T-helper 2 cell treated with Interferon-gamma antibody and Interleukin-4, amounts not matched to agents 100 ng/mL and 5 ng/mL, for 36 hours (primary cell): ENCODE measurements at regions not wholly inside any gene's neighbourhood (a gene's known extent, or its start where the extent isn't known, plus 50 kb on each side); places are given as distances from the start of the nearest gene placed in this dataset.

ENCODE experiments used
- intact Hi-C: fragments of 100-400 bp; cut with micrococcal nuclease; formaldehyde crosslinking; loops from one replicate; pipeline ENCODE4 v1.15.1; 2023

DNA sequence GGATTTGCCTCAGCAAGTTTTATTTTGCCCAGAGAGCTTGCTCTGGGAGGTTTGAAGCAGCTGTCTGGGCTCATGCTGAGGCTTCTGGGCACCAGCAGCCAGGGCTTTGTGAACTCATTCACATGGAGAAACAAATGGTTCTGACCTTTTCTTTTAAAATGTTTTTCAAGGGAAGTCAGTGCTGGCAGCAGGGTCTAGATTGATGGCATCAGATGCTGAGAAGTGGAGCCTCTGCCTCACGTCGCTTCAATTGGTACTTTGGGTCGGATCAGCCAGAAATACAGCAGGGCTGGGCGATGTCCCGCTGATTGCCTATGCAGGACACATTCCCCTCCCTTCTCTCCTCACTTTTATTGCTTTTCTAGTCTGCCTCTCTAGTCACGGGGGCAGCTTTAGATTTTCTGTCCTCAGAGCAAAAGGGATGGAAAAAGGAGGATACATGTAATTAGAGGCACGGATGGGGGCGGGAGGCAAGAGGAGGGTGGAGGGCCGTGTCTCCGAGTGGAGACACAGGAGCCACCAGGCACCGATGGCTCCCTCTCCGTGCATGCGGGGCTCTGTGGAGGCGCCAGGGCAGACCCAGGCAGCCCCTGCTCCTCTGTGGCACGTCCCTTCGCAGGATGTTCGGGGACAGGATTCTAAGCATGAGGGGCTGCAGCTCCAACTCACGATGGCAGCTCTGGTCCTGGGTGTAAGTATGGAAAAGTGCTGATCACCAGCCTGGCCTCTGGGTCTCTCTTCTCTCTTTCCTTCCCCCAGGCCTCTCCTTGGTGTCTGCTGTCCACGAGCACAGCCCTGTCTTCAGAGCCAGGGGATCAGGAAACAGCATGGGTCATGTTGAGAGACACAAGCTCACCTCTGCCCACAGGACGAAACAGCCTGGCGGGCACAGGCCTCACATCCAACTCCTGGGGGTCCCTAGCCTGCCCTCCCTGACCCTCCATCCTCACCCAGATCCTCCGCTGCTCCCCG, 116.1 kb downstream of the FAM43A start:
- intact Hi-C loops = no loop called here

GRCh38 chr3:194804796-194805195, 119.1 kb downstream of the FAM43A start:
- intact Hi-C loops = no loop called here

- intact Hi-C loops = no loop called here
These were observed 119.9 kb downstream of the FAM43A start for GRCh38 chr3:194805546-194805945.

DNA sequence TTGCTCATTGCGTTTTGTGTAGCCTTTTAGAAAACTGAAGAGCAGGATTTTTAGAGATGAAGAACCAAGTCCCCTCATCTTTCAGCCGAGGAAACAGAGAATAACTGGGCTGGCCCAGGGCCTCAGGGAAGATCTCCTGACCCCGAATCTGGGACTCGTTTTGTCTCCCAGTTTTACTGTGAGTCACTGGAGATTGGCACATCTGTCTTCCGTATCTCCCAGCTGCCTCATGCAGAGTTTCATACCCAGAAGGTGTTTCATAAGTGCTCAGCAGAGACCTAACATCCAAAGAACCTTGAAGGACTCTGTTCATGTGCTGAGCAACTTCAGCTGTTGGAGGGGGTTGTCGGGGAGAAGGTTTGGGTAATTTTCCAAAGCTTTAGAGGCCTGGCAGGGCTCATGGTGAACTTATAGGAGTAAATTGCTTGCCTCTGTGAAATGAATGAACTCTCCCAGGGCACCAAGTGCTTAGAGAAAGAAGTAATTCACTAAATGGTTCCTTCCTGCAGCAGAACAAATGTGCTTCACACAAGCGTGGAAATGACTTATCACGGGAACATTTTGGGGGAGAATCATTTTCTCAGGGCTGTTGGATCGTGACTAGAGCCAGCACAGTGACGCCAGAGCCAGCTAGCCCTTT, 121.4 kb downstream of the FAM43A start:
- intact Hi-C loops = no loop called here

DNA sequence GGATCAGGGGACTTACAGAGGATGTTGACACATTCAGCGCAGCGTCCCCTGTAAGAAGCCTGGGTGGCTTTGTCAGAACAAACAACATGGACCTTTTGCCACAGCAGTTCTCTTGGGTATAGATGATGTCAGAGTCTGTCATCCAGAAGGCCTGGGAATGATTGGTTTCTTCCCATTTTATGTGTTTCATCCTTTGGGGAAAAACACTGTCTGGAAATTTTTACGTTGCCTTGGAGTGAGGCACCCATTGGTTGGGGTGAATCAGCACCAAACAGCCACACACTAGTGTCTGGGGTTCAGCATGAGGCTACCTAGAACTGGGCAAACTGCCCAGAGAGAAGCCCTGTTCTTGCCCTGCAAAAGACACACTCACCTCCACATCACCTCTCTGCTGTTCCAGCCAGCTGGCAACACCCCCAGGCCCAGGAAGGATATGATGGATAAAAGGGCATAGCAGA, 123.0 kb downstream of the FAM43A start:
- intact Hi-C loops = no loop called here

DNA sequence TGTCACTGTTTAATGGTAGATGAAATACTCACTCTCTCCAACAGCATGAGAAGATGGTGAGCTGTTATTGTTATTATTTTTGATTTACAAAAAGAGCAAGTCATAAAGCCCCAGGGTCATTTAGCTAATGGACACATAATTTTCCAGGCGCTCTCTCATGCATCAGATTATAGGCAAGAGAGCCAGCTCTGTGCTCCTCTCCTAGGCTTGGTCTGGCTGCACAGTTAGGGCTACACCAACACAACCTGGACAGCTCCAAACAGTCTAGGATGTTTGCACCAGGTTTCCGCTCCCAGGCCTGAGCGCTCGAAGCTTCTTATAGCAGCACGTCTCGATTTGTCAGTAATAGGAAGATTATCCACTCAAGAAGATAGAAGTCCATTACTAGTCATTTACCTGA, 123.7 kb downstream of the FAM43A start:
- intact Hi-C loops = no loop called here

- intact Hi-C loops = no loop called here
These were observed 124.4 kb downstream of the FAM43A start for GRCh38 chr3:194810076-194810475.

DNA sequence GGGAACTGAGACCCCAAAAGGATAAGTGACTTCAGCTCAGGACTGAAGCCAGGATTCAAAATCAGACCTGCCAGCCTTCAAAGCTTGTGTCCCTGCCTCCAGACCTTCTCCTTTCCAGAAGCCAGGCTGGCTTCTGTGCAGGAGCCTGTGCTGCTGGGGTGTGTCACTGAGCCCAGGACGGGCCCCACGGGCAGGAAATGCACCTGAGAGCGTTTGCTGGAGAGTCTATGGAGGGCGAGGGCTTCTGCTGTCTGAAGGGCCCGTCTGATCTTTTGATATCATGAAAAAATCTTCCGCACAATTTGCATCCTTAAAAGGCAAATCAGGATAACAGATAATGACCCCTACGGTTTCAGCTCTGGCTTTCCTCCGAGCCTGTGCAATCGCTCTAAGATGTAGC, 125.4 kb downstream of the FAM43A start:
- intact Hi-C loops = no loop called here

DNA sequence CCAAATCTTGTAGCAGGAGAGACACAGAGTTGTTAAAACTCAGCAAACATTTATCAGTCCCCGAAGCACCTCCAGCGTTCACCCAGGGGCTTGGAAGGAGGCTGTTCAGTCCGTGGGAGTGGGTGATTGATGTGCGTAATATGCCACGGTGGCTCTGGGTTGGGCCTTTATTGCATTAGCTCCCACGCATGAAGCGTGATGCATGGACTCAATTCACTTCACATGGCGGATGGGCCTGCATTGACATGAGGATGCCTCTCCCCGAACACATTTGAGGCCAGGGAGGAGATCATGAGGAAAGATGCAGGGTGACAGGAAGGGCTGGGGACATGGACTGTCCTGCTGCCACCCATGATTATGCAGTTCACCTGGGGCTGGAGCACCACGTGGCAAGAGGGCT, 126.5 kb downstream of the FAM43A start:
- intact Hi-C loops = no loop called here

- intact Hi-C loops = no loop called here
These were observed 129.2 kb downstream of the FAM43A start for GRCh38 chr3:194814878-194815357.

DNA sequence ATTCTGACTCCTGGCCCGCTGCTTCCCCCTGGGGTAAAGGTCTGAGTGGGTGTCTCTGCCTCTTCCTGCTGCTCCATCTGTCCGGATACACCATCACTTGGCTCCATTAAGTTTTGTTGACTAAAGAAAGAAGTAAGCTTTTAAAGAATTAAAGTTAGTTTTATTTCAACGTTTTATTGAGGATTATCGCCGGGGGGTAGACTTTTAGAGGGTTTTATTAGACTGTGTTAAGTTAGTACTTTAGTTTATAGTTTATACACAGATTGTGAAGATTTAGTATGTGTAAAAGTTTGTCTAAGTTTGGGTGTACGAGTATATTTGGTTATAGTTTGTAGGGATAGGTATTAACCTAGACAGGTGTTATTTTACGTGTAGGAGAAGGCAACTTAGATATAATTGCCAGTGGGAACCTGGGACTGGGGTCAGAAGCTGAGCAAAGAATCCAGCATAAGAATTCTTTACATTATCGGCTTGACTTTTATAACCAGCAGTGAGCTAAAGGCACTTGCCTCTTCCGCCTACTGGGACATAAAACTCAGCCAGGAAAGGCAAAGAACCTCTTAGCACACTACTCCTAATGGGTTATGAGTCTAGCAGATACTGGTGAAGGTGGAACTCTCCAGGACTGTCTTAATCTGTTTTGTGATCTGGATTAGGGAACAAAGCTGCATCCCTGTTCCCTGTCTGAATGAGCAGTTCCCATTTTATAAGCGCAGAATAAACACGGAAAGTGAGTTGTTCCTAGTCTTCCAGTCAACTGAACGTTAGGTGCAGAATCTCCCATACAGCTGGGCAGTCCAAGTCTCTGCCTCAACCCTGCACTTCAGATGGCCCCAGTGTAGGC, 131.3 kb downstream of the FAM43A start:
- intact Hi-C loops = no loop called here

DNA sequence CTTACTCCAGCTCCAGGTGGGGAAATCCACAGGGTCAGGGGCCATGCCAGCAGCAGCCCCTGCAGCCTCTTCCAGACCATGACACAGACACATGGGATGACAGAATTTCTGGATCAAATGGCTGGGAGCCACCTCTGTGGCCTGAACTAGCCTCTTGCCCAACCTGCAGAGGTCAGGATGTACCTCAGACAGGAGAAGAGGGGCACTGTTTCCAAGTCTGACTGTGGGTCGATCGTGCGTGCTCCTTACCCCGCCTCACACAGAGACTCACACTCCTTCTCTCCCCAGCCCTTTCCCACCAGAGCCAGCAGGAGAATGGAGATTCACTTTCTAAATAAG, 131.9 kb downstream of the FAM43A start:
- intact Hi-C loops = no loop called here

GRCh38 chr3:194817936-194818335, 132.3 kb downstream of the FAM43A start:
- intact Hi-C loops = no loop called here

GRCh38 chr3:194824100-194824499, 138.4 kb downstream of the FAM43A start:
- intact Hi-C loops = no loop called here

- intact Hi-C loops = no loop called here
These were observed 139.0 kb downstream of the FAM43A start for GRCh38 chr3:194824701-194825111.

DNA sequence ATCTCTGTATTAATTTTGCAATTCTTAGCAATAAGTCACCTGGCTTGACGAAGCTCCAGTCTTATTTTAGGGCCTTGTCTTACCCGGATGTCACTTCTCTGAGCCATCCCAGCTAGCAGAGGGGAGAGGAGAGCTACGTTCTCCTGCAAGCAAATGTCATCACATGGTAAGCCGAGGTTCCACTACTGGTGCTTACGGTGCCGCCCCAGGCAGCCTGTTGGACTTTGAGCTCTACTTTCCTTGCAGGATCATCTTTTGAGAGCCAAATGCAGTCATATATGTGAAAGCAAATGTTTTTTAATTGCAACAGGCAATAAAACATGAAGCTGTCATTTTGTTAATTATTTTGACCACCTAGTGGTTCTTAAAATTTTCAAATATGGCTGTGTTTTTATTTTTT, 140.9 kb downstream of the FAM43A start:
- intact Hi-C loops = no loop called here

GRCh38 chr3:194827486-194827885, 141.8 kb downstream of the FAM43A start:
- intact Hi-C loops = no loop called here

DNA sequence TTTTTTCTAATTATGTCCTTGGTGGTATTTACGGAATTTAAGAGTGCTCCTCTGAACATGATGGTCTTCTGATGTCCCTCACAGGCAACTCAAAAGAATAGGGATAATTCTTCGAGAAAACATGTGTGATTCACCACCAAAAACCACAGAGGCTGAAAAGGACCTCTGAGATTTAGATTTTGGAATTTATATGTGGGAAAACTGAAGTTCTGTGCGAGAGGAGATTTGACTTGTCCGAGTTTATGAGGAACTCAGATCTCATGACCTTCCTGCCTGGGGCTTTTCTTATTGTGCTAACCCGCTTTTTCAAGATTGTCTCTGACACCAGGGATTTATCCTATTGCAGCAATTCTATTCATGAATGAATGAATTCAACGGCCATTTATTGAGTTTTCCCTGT, 142.4 kb downstream of the FAM43A start:
- intact Hi-C loops = no loop called here

DNA sequence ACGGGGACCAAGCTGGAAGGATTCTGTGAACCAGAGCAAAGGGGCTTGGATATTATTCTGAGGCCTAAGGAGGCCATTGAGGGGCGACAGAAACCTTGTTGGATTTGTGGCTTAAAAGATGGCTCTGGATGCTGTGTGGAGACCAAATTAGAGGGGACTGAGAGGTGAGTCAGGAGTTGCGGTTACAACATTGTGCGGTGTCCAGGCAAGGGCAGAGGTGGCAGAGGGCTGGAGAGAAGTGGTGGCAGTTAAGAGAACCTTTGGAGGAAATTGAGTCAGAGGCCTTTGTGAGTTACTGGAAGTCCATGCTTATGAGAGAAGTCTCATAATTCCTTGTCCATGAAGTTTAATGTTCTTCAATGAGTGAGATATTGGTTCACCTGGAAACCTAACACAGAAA, 143.2 kb downstream of the FAM43A start:
- intact Hi-C loops = no loop called here

GRCh38 chr3:194830401-194830800, 144.7 kb downstream of the FAM43A start:
- intact Hi-C loops = no loop called here

DNA sequence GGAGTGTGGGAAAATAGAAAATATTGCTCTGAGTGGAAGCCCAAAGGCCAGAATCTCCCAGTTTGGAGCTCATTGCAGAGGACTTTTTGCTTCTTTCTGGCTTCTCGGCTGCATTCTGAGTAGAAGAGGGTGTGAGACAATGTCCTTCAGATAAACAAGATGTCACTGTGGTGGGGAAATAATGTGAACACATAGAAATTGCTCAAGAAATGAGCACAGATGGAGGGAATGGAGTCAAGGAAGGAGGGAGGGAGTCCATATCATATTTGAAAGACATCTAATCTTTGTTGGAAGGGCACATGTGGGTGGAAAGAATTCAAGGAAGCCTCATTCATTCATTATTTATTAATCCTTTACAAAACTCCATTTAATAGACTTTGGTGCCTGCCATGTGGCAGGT, 145.3 kb downstream of the FAM43A start:
- intact Hi-C loops = no loop called here
